Medulla oblongata (tissue), 1 donor: ENCODE measurements at regions not wholly inside any gene's neighbourhood (a gene's known extent, or its start where the extent isn't known, plus 50 kb on each side); places are given as distances from the start of the nearest gene placed in this dataset.

Experiments
- DNase-seq: peaks from one replicate; pipeline ENCODE4 v3.0.0-alpha.2; 2015; ENCODE audit errors: extremely low spot score

DNA sequence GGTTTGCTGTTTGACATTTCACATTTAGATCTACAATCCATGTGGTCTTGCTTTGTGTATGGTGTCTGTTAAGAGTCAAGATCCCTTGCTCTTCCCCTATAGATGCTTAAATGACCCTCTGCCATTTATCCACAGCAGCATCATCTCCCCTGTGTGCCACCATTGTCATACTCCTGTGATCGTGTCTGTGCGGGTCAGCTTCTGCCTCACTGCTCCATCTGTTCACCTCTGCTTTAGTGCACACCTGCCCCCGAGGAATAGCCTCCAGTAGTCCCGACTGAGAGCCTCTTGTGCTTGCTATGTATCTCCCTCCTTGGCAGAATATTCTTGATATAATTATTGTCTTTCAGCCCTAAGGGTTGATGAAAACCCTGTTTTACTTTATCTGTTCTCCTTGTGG lies 551.2 kb downstream of the CDH26 start:
- DNase-seq = no peak

DNA sequence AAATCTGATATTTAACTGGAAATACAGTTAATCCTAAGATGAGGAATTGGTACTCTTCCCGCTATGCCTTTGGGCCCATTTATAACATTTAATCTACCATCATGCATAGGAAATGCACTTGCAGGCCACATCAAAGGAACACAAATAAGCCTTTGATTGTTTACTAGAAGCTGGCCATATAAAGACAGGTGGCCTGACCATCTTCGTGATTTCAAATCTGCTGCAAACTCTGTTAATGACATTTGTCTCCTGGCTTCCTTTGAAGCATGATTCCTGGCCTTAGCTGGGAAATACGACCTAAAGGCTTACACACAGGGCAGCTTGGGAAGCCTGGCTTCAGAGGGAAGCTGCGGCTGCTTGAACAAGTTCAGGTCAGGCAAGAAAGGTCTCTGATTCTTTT lies 552.1 kb downstream of the CDH26 start:
- DNase-seq = no peak

DNA sequence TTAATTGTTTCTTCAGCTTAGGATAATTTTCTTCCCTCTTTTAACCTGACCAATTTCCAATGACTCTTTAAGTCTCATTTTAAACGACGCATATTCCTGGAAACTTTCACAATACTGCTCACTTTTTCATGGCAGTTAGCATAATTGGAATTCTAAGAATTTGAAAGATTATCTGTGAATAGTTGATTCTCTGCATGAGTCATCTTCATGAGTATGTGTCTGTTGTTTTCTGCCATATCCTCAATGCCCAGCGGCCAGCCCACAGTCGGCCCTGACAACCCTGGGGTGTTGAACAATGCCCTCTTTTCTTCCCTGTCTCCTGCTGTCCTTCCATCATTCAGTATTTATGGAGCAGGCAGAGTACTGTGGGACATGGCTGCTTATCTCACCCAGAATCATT lies 554.2 kb downstream of the CDH26 start:
- peak; percentile 61 for DNase-seq

- DNase-seq = no peak
Measured at GRCh38 chr20:60513141-60513540, 554.9 kb downstream of the CDH26 start.

- no peak for DNase-seq
Measured at GRCh38 chr20:60516442-60516841, 558.2 kb downstream of the CDH26 start.

GRCh38 chr20:60518022-60518421 lies 559.8 kb downstream of the CDH26 start:
- no peak for DNase-seq

- DNase-seq = no peak
Measured at GRCh38 chr20:60525397-60525796, 567.2 kb downstream of the CDH26 start.

GRCh38 chr20:60527656-60528055 lies 569.4 kb downstream of the CDH26 start:
- no peak for DNase-seq

DNA sequence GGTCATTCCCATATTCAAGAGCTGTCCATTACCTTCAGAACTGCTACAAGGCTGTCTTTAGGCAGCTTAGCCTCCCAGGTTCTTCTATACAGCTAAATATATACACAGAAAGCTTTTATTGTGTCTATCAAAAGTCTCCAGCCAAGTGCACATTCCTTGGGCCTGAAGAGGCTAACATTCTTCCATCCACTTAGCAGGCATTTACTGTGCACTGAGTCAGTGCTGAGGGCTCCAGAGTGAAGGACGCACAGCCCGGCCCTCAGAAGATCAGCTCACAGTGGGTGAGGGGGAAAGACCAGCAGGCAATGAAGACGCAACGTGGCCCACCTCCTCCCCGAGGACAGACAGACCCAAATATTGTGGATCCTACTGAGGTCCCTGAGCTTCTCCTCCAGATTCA lies 569.9 kb downstream of the CDH26 start:
- DNase-seq = no peak

DNA sequence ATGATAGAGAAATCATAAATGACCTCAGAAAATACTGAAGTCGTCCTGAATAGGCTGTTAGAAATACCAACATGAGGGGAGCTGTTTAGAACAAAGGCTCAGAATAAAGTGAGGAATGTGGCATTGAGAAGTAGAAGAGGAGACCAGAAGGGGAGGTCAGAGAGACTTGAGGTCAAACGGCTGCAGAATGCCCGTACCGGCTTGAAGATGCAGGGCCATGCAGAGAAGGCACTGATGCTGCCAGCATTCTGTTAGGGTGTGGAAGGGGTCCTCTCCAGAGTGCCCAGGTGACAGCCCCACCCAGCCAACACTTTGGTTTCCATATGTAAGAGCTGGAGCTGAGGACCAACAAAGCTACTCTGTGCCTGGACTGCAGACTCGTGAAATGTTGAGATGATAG lies 570.9 kb downstream of the CDH26 start:
- no peak for DNase-seq

DNA sequence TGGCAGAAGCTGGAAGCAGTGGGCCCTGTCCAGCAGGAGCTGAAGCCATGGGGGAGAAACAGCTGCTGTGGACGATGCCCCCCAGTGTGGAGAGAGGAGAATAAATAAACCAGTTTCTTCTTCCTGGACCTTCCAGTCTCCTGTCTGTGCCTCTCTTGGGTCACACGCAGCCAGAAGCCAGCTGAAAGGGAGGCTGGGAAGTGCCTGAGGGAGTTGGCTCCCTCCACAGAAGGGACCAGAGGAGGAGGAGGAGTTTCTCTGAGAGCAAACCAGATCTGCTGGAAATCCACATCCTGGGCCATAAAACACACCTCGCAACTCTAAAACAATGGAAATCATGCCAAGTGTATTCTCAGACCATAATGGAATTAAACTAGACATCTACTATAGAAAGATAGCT lies 577.0 kb downstream of the CDH26 start:
- no peak for DNase-seq

DNA sequence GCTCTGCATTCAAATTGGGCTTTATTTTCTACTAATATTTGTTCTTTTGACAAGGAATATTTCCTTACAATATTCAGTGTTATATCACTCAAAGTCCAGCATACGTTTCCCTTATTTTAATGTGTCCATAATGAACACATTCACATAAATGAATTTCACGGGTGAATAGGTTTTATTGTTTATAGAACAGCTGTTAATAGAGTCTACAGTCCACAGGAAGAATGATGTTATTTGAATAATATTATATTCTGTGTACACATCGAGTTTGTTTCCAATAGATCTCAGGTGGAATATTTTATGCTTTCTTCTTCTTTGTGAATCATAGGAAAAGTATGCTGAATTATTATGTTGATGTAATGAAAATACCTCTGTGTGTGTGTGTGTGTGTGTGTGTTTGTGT lies 582.4 kb downstream of the CDH26 start:
- DNase-seq = no peak

- no peak for DNase-seq
Measured at GRCh38 chr20:60541991-60542390, 583.8 kb downstream of the CDH26 start.

DNA sequence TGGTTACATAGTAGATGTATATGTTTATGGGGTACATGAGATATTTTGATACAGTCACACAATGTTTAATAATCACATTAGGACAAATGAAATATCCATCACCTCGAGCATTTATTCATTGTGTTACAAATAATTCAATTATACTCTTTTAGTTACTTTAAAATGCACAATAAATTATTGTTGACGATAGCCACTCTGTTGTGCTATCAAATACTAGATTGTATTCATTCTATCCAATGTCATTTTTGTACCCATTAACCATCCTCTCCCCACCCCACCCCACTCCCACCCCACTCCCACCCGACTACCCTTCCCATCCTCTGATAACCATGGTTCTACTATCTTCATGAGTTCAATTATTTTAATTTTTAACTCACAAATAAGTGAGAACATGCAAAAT lies 585.4 kb downstream of the CDH26 start:
- no peak for DNase-seq

GRCh38 chr20:60553095-60553494 lies 594.9 kb downstream of the CDH26 start:
- no peak for DNase-seq

DNA sequence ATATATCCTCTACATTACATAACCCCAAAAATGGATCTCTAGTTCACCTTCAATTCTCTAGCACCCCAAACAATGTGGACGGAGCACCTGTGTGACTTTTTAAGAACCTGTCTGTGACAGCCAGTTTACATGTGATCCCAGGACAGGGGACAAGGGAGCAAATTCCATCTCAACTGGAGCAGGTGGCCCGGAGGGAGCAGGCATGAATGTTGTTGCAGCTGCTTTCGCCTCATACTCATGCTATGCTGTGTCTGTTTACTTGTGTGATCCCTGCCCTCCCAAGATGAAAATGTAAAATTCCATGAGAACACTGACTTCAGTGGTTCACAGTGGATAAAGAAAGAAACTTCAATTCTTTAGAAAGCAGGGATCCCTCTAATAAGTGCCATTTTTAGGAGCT lies 600.3 kb downstream of the CDH26 start:
- no peak for DNase-seq

DNA sequence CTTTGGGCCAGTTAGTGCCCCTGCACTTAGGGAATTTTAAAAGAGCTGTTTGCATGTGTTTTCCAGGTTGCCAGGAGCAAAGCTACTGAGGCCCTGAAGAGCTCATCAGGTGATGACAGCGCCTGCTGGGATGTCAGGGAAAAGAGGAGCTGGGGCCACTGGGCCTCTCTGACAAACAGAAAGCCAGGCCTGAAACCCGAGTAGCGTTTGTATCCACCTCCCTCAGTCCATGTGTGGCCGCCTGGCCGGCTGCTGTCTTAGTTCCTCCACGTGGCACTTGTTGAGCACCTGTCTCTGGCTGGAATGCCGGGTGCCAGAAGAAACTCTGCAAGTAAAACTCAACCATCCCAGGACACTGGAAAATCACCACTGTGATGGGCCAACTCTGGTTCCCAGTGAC lies 601.2 kb downstream of the CDH26 start:
- no peak for DNase-seq

DNA sequence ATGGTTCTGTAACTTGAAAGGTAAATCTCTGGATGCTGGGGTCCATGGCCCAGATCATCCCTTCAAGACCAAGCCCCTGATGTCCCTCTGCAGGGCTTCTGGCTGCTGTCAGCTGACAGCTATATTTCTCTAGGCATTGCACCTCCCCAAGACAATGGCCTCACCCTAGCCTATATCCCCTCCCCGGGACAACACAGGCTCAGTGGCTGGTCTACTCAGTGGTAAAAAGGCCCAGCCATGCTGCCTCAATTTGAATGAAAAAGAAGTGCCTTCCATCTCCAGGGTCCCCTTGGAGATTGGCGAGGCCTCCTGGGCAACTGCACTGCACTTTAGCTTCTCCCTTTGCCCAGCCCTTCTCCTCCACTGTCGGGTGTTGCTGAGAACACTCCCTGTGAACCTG lies 602.8 kb downstream of the CDH26 start:
- no peak for DNase-seq

- no peak for DNase-seq
Measured at GRCh38 chr20:60565083-60565482, 606.9 kb downstream of the CDH26 start.

- no peak for DNase-seq
Measured at GRCh38 chr20:60565551-60565950, 607.3 kb downstream of the CDH26 start.

- DNase-seq = no peak
Measured at GRCh38 chr20:60569116-60569515, 610.9 kb downstream of the CDH26 start.

DNA sequence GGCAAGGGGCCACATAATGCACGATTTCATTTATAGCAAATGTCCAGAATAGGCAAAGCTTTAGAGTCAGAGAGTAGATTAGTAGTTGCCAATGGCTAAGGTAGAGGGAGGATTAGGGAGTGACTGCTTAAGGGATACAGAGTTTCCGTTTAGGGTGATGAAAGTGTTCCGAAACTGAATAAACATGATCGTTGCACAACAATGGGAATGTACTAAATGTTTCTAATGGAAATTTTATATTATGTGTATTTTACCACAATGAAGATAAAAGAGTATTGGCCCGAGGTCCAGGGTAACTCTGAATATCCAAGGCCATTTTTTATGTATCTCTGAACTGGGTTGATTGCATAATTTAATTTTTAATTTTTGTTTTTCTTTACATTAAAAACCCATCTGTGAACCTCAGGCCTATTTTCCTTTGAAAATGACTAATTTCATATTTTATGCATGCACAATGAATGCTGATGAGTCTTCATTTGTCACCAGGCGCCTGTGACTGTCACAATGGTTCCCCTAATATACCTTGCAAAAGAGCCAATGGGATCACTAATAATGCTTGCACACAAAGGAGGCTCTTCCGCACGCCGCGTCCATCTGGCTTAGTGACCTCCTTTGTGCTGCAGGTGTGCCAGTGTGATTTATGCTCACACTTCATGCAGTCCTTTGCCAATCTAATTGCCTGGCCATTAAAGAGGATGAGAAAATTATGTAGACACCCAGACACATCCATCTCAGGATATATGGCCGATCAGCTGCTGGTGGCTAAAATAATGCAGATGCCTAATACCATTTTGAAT lies 612.5 kb downstream of the CDH26 start:
- DNase-seq = no peak

DNA sequence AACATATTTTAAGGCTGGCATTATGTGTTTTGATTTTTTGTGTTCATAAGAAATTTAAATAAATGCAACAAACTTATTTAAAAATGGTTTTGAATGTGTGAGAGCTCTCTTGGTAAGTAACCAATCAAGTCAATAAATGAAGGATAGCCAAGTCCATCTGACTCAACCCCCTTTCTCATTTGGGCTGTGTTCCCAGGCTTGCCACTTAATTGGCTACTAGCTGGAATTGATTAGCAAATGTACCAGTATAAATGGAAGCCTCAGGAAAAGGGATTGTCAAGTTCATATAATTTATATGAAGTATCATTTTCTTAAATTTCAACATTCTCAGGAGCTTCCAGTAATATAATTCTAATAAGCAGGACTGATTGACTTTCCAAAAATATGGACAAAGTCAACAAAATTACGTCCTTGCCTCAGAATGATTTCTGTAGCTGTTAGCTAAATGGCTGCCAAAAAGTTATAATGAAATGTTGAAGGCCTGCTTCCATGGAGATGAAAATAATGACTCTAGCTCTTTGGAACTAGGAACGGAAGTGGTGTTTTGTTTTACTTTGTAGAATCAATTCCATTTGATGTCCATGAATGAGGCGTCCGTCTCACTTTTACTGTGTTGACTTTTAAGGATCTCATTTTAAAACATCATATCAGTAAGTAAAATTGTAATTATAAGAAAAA lies 614.9 kb downstream of the CDH26 start:
- DNase-seq = peak; percentile 20

DNA sequence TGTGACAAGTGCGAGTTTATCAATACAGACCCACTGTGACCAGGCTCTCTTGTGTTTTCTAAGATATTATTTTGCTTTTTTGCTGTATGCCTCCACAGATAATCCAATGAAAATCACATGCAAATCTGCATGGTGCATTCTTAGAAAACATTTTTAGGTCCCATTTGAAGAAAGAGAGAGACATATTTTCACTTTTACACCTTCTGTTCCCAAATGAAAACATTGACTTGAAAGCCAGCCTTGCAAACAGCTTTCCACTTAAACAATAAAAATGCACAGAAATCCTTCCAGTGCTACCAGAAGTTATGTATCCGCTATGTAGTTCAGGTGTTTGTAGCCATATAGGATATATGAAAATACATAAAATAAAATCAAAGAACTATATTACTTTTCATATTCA lies 618.0 kb downstream of the CDH26 start:
- DNase-seq = no peak
